Umbilical cord (tissue), 1 donor: ENCODE measurements at regions not wholly inside any gene's neighbourhood (a gene's known extent, or its start where the extent isn't known, plus 50 kb on each side); places are given as distances from the start of the nearest gene placed in this dataset.
A peak's percentile ranks its signal among the peaks of the same experiment; 100 is the strongest.

ENCODE experiments used
- DNase-seq: peaks from one replicate; pipeline ENCODE4 v3.0.0-alpha.2; 2015; ENCODE audit warnings: low spot score

DNA sequence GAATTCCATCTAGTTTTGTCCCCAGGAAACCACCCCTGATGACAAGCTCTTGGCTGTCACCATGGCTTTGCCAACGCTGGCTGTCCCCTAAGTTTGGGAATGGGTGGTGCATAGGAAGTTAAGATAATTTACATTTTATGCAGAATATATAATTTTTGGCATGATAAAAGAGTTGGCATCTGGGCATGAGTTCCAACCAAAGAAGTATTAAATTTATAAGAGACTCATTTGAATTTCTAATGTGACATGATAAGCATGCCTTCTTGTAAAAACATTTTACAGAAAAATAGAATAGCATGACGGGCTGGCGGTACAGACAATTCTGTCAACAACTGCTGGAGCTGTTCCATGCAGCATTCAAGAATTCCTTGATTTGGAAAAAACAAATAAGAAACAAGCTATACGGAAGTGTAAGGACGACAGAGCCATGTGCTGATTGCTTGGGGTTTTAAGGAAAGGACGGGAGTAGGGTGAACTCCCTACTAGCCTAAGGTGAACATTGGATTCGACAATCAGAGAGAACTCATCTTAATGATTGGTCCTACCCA, 106.8 kb upstream of the C1orf21 start:
- no peak for DNase-seq

GRCh38 chr1:184283999-184284398, 102.8 kb upstream of the C1orf21 start:
- DNase-seq: peak; percentile 91

GRCh38 chr1:184284900-184285299, 101.9 kb upstream of the C1orf21 start:
- DNase-seq: no peak

DNA sequence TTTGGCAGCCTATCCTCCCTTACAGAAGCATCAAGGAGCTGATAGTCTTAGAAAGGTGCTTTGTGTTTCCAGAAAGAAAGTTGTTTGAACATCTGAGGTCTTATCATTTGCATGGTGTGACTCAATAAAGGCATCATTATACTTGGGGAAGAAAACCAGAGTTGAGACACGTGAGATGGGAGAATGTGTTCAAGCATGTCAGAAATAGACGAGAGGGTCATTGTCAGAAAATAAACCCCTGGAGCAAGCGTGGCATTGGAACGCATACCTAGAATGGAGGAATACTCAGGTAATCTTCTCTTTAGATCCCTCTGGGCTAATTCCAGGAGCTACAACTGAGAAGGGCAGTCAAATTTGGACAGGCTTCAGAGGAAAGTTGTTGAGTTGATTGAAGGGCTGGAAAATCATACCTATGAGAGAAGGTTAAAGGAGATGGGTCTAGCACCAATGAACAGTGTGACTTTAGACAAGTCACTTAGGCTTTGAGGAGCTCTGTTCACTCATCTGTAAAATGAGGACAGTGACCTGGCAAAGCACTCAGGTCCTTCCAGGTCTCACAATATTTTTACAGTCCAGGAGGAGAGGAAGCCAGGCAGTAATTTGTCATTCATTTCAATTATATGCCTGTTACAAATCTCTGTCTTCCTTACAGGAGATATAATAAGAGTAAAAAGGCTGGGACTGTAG, 101.3 kb upstream of the C1orf21 start:
- DNase-seq: no peak

GRCh38 chr1:184287001-184287400, 99.8 kb upstream of the C1orf21 start:
- DNase-seq: no peak

DNA sequence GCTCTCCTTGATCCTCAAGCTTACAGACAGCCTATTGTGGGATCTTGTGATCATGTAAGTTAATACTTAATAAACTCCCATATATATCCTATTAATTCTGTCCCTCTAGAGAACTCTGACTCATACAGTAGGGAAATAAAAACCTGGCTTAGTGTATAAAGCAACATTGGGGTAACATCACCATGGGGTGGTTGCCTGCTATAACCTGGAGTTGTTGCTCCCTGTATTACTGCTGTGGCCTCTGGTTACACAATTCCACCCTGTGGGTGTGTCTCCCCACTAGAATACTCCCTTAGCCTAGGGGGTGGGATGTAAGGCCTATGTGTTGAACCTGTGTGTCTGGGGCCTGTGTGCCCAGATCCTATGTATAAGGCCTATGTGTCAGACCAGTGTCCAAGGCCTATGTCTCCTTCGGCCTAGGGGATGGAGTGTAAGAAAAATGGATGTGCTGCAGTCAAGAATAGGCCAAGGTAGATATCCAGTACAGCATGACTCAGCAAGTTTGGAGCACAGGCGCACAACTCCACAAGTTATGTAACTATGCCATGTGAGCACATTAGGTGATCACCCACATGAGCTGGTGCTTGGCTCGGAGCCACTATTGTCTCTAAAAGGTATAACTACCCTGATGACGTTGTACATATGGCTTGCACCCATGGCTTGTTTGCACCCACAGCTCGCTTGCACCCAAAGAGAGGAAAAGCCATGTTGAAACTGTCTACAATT, 96.8 kb upstream of the C1orf21 start:
- DNase-seq: peak; percentile 39

DNA sequence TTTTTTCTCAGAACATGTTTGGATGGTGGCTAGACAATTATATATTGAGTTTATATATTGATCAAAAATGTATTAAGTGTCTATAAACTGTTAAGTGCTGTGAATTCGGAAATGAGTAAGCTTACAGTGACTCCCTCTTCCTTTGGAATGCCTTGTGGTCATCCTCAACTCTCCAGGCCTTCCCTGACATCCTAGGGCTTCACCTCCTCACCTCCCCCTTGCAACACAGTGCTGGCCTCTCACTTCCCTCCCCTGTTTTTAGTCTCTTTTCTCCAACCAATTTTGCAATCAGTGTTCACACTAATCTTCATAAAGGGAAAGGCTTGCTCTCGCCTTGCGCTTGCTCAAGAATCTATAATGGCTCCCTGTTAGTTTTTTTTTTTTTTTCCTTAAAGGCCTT, 95.1 kb upstream of the C1orf21 start:
- no peak for DNase-seq

GRCh38 chr1:184292101-184292500, 94.7 kb upstream of the C1orf21 start:
- no peak for DNase-seq

DNA sequence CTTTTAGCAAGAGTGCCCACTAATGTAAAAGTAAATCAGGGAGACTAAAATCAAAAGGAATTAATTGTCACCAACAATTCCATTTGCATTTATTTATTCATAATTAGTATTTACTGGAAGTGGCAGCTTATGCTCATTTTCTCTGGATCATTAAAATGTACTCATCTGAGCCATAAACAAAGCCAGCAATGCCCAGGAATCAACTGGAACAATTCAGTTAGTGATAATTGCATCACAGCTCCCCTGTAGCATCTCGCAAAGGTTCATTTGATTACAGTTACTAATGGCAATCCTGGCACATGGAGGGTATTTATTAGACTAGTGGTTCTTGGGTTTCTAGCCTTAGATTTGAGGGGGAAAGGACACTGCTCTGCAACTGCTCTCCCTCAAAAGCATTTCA, 92.7 kb upstream of the C1orf21 start:
- no peak for DNase-seq

GRCh38 chr1:184296466-184297243, 90.2 kb upstream of the C1orf21 start:
- DNase-seq: peak; percentile 98

- no peak for DNase-seq
Observed at GRCh38 chr1:184297244-184297750, 89.5 kb upstream of the C1orf21 start.

DNA sequence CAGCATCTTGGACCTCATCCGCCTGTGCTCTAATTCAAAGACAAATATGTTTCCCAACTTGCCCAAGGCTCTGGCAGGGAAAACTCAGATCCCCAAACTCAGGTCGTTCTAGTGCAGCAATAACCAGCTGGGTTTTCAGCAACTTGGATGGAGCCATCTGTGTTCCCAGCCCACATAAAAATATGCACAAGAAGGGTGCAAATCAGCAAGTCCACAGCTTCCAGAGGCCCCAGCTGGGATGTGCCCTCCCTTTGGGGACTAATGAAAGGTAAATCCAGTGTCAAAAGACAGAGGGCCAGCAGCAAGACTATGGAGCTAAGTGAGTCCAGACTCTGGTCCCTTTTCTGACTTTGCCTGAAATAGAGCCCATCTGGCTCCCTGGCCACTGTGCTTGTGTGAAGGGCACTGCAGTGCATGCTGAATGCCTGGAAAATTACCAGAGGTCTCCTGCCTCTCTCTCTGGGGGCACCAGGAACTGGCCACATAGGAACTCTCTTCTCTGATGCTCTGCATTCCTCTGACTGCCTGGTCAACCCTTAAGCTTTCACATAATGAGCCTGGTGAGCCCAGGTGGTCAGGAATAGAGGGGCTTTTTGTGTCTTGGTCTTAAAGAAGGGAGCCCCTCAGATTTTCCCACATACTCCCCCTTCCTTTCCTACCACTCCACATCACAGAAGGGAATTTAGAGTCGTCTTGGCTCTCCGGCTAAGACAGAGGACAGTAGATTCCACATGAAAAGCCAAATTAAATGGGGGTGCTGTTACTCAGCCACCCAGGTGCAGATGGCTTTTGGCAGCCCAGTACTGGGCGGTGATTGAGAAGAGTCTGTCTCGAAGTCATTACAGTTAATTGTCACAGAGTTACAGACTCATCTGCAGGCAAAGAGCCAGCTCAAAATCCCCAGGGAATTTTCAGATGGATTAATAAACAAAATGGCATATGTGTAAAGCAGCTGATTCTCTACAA, 88.1 kb upstream of the C1orf21 start:
- no peak for DNase-seq

DNA sequence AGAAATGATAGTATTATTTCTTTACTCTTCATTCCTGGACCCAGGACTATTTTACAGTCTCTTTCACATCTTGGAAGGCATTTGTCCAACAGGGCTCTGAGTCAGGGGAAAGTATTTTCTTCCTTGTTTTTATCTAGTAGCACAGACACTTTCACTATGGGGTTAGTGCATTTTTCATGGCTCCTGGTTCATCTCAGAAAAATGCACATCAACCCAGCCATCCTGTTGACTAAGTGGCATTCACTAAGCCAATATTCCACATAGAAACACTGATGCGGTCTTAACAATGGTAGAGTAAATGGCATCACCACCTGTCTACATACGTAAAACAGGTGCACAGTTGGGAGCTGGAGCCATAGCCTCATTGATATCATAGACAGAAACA, 87.4 kb upstream of the C1orf21 start:
- DNase-seq: peak; percentile 72

GRCh38 chr1:184299796-184300195, 87.0 kb upstream of the C1orf21 start:
- DNase-seq: no peak

DNA sequence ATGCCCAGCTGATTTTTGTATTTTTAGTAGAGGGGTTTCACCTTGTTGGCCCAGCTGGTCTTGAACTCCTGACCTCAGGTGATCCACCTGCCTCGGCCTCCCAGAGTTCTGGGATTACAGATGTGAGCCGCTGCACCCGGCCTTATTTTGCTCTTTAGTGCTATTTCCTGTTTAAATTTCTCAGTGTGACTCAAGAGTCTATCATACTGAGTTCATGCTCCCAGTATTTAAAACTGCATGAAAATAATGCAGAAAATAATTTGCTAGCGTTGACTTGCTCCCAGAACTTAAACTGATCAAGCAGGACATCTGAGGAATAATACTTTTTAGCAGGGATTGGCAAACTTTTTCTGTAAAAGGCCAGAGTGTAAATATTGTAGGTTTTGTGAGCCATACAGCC, 86.4 kb upstream of the C1orf21 start:
- DNase-seq: no peak

DNA sequence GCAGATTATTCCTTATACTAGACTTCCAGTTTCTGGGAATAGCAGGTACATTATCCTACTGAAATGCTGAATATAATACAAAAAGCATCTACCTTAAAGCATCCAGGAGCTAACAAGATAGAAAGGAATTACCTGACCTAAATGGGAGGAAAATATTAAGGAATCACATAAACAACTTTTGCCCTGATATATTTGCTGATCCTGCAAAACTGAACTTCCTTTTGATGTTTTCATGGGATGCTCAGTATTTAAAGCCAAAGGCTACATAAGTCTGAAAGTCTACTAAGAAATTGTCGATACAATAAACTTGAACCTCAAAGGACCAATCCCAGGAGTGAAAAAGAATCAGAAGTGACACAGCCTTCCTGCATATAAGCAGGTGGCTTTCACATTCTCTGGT, 85.6 kb upstream of the C1orf21 start:
- DNase-seq: no peak

- DNase-seq: no peak
Observed at GRCh38 chr1:184302346-184302745, 84.5 kb upstream of the C1orf21 start.

DNA sequence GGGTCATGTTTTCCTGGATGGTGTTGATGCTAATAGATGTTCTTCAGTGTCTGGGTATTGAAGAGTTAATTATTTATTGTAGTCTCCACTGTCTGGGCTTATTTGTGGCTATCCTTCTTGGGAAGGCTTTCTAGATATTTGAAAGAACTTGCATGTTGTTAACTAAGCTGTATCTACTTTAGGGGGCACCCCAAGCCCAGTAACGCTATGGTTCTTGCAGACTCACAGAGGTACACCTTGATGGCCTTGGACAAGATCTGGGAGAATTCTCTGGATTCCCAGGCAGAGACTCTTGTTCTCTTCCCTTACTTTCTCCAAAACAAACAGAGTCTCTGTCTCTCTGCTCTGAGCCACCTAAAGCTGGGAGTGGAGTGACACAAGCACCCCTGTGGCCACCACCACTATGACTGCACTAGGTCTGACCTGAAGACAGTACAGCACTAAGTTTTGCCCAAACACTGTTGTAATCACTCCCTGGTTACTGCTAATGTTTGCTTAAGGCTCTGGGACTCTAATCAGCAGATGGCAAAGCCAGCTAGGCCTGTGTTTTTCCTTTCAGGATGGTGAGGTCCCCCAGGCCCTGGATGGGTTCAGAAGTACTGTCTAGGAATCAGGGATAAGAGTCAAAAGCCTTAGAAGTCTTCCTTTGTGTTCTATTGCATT, 76.5 kb upstream of the C1orf21 start:
- DNase-seq: no peak

DNA sequence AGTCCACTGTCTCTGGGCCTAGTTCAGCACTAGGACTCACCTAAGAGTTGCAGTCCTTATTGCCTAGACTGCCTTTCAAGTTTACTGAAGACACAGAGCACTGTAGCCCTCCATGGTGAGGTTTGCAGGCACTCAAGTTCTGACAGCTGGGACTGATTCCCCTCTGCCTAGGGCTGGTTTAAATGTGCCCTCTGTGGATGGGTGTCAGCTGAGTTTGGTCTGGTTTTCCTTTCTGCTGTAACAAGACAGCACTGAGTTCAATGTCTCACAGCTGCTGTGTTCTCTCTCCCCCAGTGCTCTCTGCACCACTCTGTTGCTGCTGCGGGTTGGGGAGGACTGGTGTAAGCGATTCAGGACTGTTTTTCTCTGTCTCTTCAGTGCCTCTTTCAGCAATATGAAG, 75.2 kb upstream of the C1orf21 start:
- no peak for DNase-seq

DNA sequence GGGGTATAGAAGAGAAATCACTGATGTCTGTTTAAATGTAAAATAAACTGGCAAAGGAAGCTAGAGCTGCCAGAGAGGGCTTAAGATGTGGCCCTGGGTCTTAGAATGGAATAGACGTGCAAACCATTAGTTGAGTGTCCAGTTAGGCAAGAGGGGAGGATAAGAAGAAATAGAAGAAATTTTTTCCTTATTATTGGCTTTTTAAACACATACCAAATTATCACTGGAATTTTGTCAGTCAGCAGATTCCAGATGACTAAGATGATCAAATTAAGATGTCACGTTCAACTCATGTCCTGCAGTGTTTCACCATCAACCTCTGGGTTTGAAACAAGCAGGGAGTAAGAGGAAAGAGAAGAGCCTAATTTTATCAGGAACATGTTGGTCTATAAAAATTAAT, 71.6 kb upstream of the C1orf21 start:
- no peak for DNase-seq
